ENCODE measurements at regions not wholly inside any gene's neighbourhood (a gene's known extent, or its start where the extent isn't known, plus 50 kb on each side); places are given as distances from the start of the nearest gene placed in this dataset.
"Not testable (repeated sequence)": the region's sequence is repeated elsewhere in the genome, so short reads cannot be mapped to it uniquely, and the experiment has no call there.

GRCh38 chr4:77451530-77451929, 154.1 kb upstream of the CXCL13 start:
- no peak for DNase-seq

GRCh38 chr4:77452117-77452516, 153.5 kb upstream of the CXCL13 start:
- not testable (repeated sequence) for DNase-seq

GRCh38 chr4:77453911-77454310, 151.7 kb upstream of the CXCL13 start:
- DNase-seq, result no peak

- no peak for DNase-seq
These were observed 150.8 kb upstream of the CXCL13 start for GRCh38 chr4:77454858-77455257.

GRCh38 chr4:77464100-77464499, 141.5 kb upstream of the CXCL13 start:
- DNase-seq, result not testable (repeated sequence)

- peak; percentile 31 for DNase-seq
These were observed 140.3 kb upstream of the CXCL13 start for GRCh38 chr4:77465271-77465670.

GRCh38 chr4:77466430-77466829, 139.2 kb upstream of the CXCL13 start:
- no peak for DNase-seq

GRCh38 chr4:77471821-77472495, 133.7 kb upstream of the CXCL13 start:
- no peak for DNase-seq

- DNase-seq, result peak; percentile 25
These were observed 132.1 kb upstream of the CXCL13 start for GRCh38 chr4:77473509-77473908.

GRCh38 chr4:77481856-77482255, 123.8 kb upstream of the CXCL13 start:
- DNase-seq, result no peak

- DNase-seq, result no peak
These were observed 116.7 kb upstream of the CXCL13 start for GRCh38 chr4:77488882-77489281.

- no peak for DNase-seq
These were observed 112.4 kb upstream of the CXCL13 start for GRCh38 chr4:77493120-77493752.

GRCh38 chr4:77493829-77494551, 111.6 kb upstream of the CXCL13 start:
- no peak for DNase-seq

GRCh38 chr4:77496457-77496856, 109.2 kb upstream of the CXCL13 start:
- no peak for DNase-seq

- no peak for DNase-seq
These were observed 104.8 kb upstream of the CXCL13 start for GRCh38 chr4:77500801-77501200.

GRCh38 chr4:77501240-77501639, 104.4 kb upstream of the CXCL13 start:
- no peak for DNase-seq

- no peak for DNase-seq
These were observed 103.8 kb upstream of the CXCL13 start for GRCh38 chr4:77501851-77502250.

GRCh38 chr4:77504407-77504806, 101.2 kb upstream of the CXCL13 start:
- DNase-seq, result no peak

GRCh38 chr4:77505275-77505957, 100.2 kb upstream of the CXCL13 start:
- DNase-seq, result peak; percentile 40

- no peak for DNase-seq
These were observed 99.7 kb upstream of the CXCL13 start for GRCh38 chr4:77505958-77506319.

GRCh38 chr4:77510367-77510766, 95.3 kb upstream of the CXCL13 start:
- no peak for DNase-seq

GRCh38 chr4:77525538-77525937, 80.1 kb upstream of the CXCL13 start:
- no peak for DNase-seq

- DNase-seq, result not testable (repeated sequence)
These were observed 77.7 kb upstream of the CXCL13 start for GRCh38 chr4:77527900-77528299.

- DNase-seq, result peak; percentile 35
These were observed 67.5 kb upstream of the CXCL13 start for GRCh38 chr4:77538144-77538543.
